ENCODE measurements at regions not wholly inside any gene's neighbourhood (a gene's known extent, or its start where the extent isn't known, plus 50 kb on each side); places are given as distances from the start of the nearest gene placed in this dataset.

GRCh38 chr20:40494248-40494647 is 194.8 kb downstream of the MAFB start:
- no peak for TF ChIP-seq EZH2 (IDR thresholded peaks at IDR 0.05; ENCODE audit: insufficient read depth, poor library complexity, severe bottlenecking)
- TF ChIP-seq EZH2phosphoT487 (IDR thresholded peaks at IDR 0.05; ENCODE audit: insufficient read depth, low read depth): no peak
